ENCODE measurements at regions not wholly inside any gene's neighbourhood (a gene's known extent, or its start where the extent isn't known, plus 50 kb on each side); places are given as distances from the start of the nearest gene placed in this dataset.

- no peaks in the 10 kb centered on the region for H3K79me2 ChIP-seq (ENCODE audit: control insufficient read depth, low read length)
- no peaks in the 10 kb centered on the region for H3K36me3 ChIP-seq (ENCODE audit: control insufficient read depth, low read length)
- no peaks in the 10 kb centered on the region for H3F3A ChIP-seq (ENCODE audit: control insufficient read depth, insufficient read depth)
- H4K20me1 ChIP-seq (ENCODE audit: control insufficient read depth, insufficient read depth, low read depth, low read length) = no peaks in the 10 kb centered on the region
- H3K9me3 ChIP-seq (ENCODE audit: control insufficient read depth, insufficient read depth, low read length) = no peaks in the 10 kb centered on the region
- TF ChIP-seq, protein P1, sequence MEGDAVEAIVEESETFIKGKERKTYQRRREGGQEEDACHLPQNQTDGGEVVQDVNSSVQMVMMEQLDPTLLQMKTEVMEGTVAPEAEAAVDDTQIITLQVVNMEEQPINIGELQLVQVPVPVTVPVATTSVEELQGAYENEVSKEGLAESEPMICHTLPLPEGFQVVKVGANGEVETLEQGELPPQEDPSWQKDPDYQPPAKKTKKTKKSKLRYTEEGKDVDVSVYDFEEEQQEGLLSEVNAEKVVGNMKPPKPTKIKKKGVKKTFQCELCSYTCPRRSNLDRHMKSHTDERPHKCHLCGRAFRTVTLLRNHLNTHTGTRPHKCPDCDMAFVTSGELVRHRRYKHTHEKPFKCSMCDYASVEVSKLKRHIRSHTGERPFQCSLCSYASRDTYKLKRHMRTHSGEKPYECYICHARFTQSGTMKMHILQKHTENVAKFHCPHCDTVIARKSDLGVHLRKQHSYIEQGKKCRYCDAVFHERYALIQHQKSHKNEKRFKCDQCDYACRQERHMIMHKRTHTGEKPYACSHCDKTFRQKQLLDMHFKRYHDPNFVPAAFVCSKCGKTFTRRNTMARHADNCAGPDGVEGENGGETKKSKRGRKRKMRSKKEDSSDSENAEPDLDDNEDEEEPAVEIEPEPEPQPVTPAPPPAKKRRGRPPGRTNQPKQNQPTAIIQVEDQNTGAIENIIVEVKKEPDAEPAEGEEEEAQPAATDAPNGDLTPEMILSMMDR (IDR thresholded peaks at IDR 0.05; ENCODE audit: low read depth, low read length, poor library complexity, severe bottlenecking) = no peak
- TF ChIP-seq EZH2phosphoT487 (IDR thresholded peaks at IDR 0.05; ENCODE audit: borderline replicate concordance, low read length) = no peak
- H3K4me1 ChIP-seq (ENCODE audit: control insufficient read depth, low read length) = no peaks in the 10 kb centered on the region
- H3K27me3 ChIP-seq (ENCODE audit: control insufficient read depth, low read length) = peaks cover 15% of the 10 kb centered on the region
- no peaks in the 10 kb centered on the region for H3K9me2 ChIP-seq (replicated peaks; ENCODE audit: control insufficient read depth, low read length)
- H3K4me3 ChIP-seq (ENCODE audit: low read length) = no peak overlapping the region
- no peak overlapping the region for H3K4me2 ChIP-seq (ENCODE audit: low read length)
- no peak overlapping the region for H3K27ac ChIP-seq (ENCODE audit: low read depth, low read length)
These were observed 125.4 kb downstream of the EVX1 start for GRCh38 chr7:27367933-27368549.

- Histone ChIP-seq H3K4me1 (ENCODE audit: control insufficient read depth, low read length) (no peaks in the 10 kb centered on the region), H3K9me2 (replicated peaks; ENCODE audit: control insufficient read depth, low read length) (no peaks in the 10 kb centered on the region), H3K9me3 (ENCODE audit: control insufficient read depth, insufficient read depth, low read length) (no peaks in the 10 kb centered on the region), H3K27ac (ENCODE audit: low read depth, low read length) (no peak overlapping the region), H3K79me2 (ENCODE audit: control insufficient read depth, low read length) (no peaks in the 10 kb centered on the region), H3K36me3 (ENCODE audit: control insufficient read depth, low read length) (no peaks in the 10 kb centered on the region), H3K27me3 (ENCODE audit: control insufficient read depth, low read length) (0 out of 2 replicates have a peak, but pooled peaks cover 18% of the 10 kb centered on the region), H3F3A (ENCODE audit: control insufficient read depth, insufficient read depth) (no peaks in the 10 kb centered on the region), H3K4me2 (ENCODE audit: low read length) (no peak overlapping the region), H4K20me1 (ENCODE audit: control insufficient read depth, insufficient read depth, low read depth, low read length) (no peaks in the 10 kb centered on the region), H3K4me3 (ENCODE audit: low read length) (no peak overlapping the region)
- TF ChIP-seq EZH2phosphoT487 (IDR thresholded peaks at IDR 0.05; ENCODE audit: borderline replicate concordance, low read length) = no peak
- TF ChIP-seq, protein P1 (IDR thresholded peaks at IDR 0.05; ENCODE audit: low read depth, low read length, poor library complexity, severe bottlenecking) = no peak
These were observed 132.6 kb downstream of the EVX1 start for GRCh38 chr7:27374958-27375841.

GRCh38 chr7:27375958-27376357 lies 133.4 kb downstream of the EVX1 start:
- Histone ChIP-seq H3F3A (ENCODE audit: control insufficient read depth, insufficient read depth) (no peaks in the 10 kb centered on the region), H4K20me1 (ENCODE audit: control insufficient read depth, insufficient read depth, low read depth, low read length) (no peaks in the 10 kb centered on the region), H3K4me3 (ENCODE audit: low read length) (no peak overlapping the region), H3K27me3 (ENCODE audit: control insufficient read depth, low read length) (0 out of 2 replicates have a peak, but pooled peaks cover 18% of the 10 kb centered on the region), H3K27ac (ENCODE audit: low read depth, low read length) (no peak overlapping the region), H3K4me1 (ENCODE audit: control insufficient read depth, low read length) (no peaks in the 10 kb centered on the region), H3K9me3 (ENCODE audit: control insufficient read depth, insufficient read depth, low read length) (no peaks in the 10 kb centered on the region), H3K79me2 (ENCODE audit: control insufficient read depth, low read length) (no peaks in the 10 kb centered on the region), H3K9me2 (replicated peaks; ENCODE audit: control insufficient read depth, low read length) (no peaks in the 10 kb centered on the region), H3K36me3 (ENCODE audit: control insufficient read depth, low read length) (no peaks in the 10 kb centered on the region), H3K4me2 (ENCODE audit: low read length) (no peak overlapping the region)
- no peak for TF ChIP-seq EZH2phosphoT487 (IDR thresholded peaks at IDR 0.05; ENCODE audit: borderline replicate concordance, low read length)
- TF ChIP-seq, protein P1 (IDR thresholded peaks at IDR 0.05; ENCODE audit: low read depth, low read length, poor library complexity, severe bottlenecking) = no peak
